Prostate gland (tissue), 2 donors: ENCODE measurements at regions not wholly inside any gene's neighbourhood (a gene's known extent, or its start where the extent isn't known, plus 50 kb on each side); places are given as distances from the start of the nearest gene placed in this dataset.

Source experiments
- CTCF ChIP-seq, 4 experiments: fragments of 200-600 bp in 2 of 4; fragments of 450-650 bp in 2 of 4; sonication (generic) in 2 of 4; IDR thresholded peaks; 1 replicate in 3 of 4; 2 replicates in 1 of 4; pipeline ENCODE4 v1.5.1; 2016 to 2019; ENCODE audit warnings: antibody characterized with exemption in 4 of 4, mild to moderate bottlenecking in 2 of 4, moderate library complexity in 2 of 4
- POLR2A ChIP-seq: fragments of 450-650 bp; IDR thresholded peaks from one replicate; pipeline ENCODE4 v1.6.1; 2016; ENCODE audit warnings: antibody characterized with exemption, mild to moderate bottlenecking

GRCh38 chr2:41967476-41968181 lies 80.2 kb upstream of the PKDCC start:
- no peak for TF ChIP-seq CTCF (IDR thresholded peaks at IDR 0.05)
- no peak for TF ChIP-seq POLR2A
